ENCODE measurements at regions not wholly inside any gene's neighbourhood (a gene's known extent, or its start where the extent isn't known, plus 50 kb on each side); places are given as distances from the start of the nearest gene placed in this dataset.

- TF ChIP-seq CTCF (IDR thresholded peaks at IDR 0.05; ENCODE audit: poor library complexity) (no peak), EZH2phosphoT487 (IDR thresholded peaks at IDR 0.05; ENCODE audit: low read depth, severe bottlenecking, unreplicated experiment) (no peak)
Measured at GRCh38 chr2:74739129-74739528, 85.1 kb downstream of the SEMA4F start.
